C4-2B (cell line): ENCODE measurements at regions not wholly inside any gene's neighbourhood (a gene's known extent, or its start where the extent isn't known, plus 50 kb on each side); places are given as distances from the start of the nearest gene placed in this dataset.
"Not testable (repeated sequence)": the region's sequence is repeated elsewhere in the genome, so short reads cannot be mapped to it uniquely, and the experiment has no call there.

Experiments used
- CTCF ChIP-seq: fragments of 450-650 bp; conservative IDR thresholded peaks from 2 replicates; pipeline ENCODE4 v1.5.1; 2017; ENCODE audit warnings: mild to moderate bottlenecking
- ZFX ChIP-seq: fragments of 450-650 bp; IDR thresholded peaks from 2 replicates; pipeline ENCODE4 v1.6.1; 2017

- TF ChIP-seq CTCF, ZFX: not testable (repeated sequence)
Measured at GRCh38 chr12:47357006-47357405, 277.2 kb upstream of the AMIGO2 start.
